IMR-90 (cell line): ENCODE measurements at regions not wholly inside any gene's neighbourhood (a gene's known extent, or its start where the extent isn't known, plus 50 kb on each side); places are given as distances from the start of the nearest gene placed in this dataset.

Source experiments
- BHLHE40 ChIP-seq: fragments of 150-350 bp; IDR thresholded peaks from 2 replicates; pipeline ENCODE4 v1.6.1; 2016; ENCODE audit warnings: mild to moderate bottlenecking, low read depth, low read length
- CEBPB ChIP-seq: IDR thresholded peaks from 2 replicates; pipeline ENCODE4 v1.6.1; 2012; ENCODE audit warnings: low read depth, low read length, improper control_type of control experiment
- CHD1 ChIP-seq: IDR thresholded peaks from 2 replicates; pipeline ENCODE4 v1.6.1; 2012; ENCODE audit warnings: low read depth, low read length, improper control_type of control experiment
- FOS ChIP-seq: fragments of 150-350 bp; IDR thresholded peaks from 2 replicates; pipeline ENCODE4 v1.6.1; 2016; ENCODE audit warnings: low read depth, low read length
- MAFK ChIP-seq: IDR thresholded peaks from 2 replicates; pipeline ENCODE4 v1.6.1; 2012; ENCODE audit warnings: low read depth, low read length, improper control_type of control experiment
- MXI1 ChIP-seq: IDR thresholded peaks from 2 replicates; pipeline ENCODE4 v1.6.1; 2012; ENCODE audit warnings: low read depth, mild to moderate bottlenecking, low read length, moderate library complexity, borderline replicate concordance
- POLR2A ChIP-seq: IDR thresholded peaks from 2 replicates; pipeline ENCODE4 v1.6.1; 2012; ENCODE audit warnings: mild to moderate bottlenecking, low read depth, low read length
- RAD21 ChIP-seq: IDR thresholded peaks from 2 replicates; pipeline ENCODE4 v1.6.1; 2012; ENCODE audit warnings: low read length, improper control_type of control experiment
- RCOR1 ChIP-seq: IDR thresholded peaks from 2 replicates; pipeline ENCODE4 v1.6.1; 2012; ENCODE audit warnings: mild to moderate bottlenecking, low read length, improper control_type of control experiment; ENCODE audit not compliant: insufficient replicate concordance
- RFX5 ChIP-seq: IDR thresholded peaks from 2 replicates; pipeline ENCODE4 v1.8.0; 2012; ENCODE audit warnings: low read depth, mild to moderate bottlenecking, low read length, moderate library complexity
- SMC3 ChIP-seq: fragments of 150-350 bp; IDR thresholded peaks from 2 replicates; pipeline ENCODE4 v1.6.1; 2016; ENCODE audit warnings: low read depth, mild to moderate bottlenecking, antibody characterized with exemption, low read length, moderate library complexity
- TF ChIP-seq, protein P1 (sequence below): conservative IDR thresholded peaks from 2 replicates; pipeline ENCODE4 v1.5.1; 2012; ENCODE audit warnings: mild to moderate bottlenecking, low read depth, low read length, improper control_type of control experiment
- TF ChIP-seq, protein P2 (sequence below): fragments of 150-350 bp; IDR thresholded peaks from 2 replicates; pipeline ENCODE4 v1.6.1; 2017; ENCODE audit warnings: mild to moderate bottlenecking, antibody characterized with exemption, low read length, low read depth

DNA sequence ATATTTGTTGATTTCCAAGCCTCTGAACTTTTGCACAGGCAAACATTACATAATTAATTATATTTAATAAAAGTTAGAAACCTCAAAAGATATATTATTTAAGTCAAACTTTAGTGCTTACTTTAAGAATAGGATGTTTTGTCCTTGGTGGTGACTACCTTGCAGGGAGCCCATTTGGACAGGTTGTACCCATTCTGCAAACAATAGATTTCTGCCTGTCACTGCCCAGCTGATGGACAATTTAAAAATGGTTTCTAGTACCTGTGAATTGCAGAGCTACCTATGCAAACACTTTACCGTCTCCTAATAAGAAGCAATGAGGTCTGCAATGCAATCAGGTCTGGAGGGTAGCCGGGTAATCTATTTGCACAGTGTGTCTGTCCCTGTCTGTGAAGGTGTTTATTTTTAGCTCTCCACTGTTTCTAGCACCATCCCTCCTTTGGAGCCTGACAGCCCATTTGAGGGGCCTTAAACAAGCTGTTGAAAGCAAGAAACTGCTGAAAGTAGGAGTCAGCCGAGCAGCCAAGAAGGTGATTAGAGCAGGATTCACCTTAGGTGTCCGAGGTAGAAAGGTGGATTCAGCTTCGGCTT lies 556.2 kb upstream of the CFAP20DC start:
- TF ChIP-seq, protein P1, sequence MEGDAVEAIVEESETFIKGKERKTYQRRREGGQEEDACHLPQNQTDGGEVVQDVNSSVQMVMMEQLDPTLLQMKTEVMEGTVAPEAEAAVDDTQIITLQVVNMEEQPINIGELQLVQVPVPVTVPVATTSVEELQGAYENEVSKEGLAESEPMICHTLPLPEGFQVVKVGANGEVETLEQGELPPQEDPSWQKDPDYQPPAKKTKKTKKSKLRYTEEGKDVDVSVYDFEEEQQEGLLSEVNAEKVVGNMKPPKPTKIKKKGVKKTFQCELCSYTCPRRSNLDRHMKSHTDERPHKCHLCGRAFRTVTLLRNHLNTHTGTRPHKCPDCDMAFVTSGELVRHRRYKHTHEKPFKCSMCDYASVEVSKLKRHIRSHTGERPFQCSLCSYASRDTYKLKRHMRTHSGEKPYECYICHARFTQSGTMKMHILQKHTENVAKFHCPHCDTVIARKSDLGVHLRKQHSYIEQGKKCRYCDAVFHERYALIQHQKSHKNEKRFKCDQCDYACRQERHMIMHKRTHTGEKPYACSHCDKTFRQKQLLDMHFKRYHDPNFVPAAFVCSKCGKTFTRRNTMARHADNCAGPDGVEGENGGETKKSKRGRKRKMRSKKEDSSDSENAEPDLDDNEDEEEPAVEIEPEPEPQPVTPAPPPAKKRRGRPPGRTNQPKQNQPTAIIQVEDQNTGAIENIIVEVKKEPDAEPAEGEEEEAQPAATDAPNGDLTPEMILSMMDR, result no peak
- TF ChIP-seq RAD21, result no peak
- no peak for TF ChIP-seq MXI1
- TF ChIP-seq POLR2A, result no peak
- TF ChIP-seq CEBPB, result no peak
- no peak for TF ChIP-seq SMC3
- no peak for TF ChIP-seq BHLHE40
- no peak for TF ChIP-seq RFX5
- no peak for TF ChIP-seq CHD1
- TF ChIP-seq, protein P2, sequence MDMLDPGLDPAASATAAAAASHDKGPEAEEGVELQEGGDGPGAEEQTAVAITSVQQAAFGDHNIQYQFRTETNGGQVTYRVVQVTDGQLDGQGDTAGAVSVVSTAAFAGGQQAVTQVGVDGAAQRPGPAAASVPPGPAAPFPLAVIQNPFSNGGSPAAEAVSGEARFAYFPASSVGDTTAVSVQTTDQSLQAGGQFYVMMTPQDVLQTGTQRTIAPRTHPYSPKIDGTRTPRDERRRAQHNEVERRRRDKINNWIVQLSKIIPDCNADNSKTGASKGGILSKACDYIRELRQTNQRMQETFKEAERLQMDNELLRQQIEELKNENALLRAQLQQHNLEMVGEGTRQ, result no peak
- no peak for TF ChIP-seq RCOR1
- TF ChIP-seq MAFK, result no peak
- TF ChIP-seq FOS, result no peak
